ENCODE measurements at regions not wholly inside any gene's neighbourhood (a gene's known extent, or its start where the extent isn't known, plus 50 kb on each side); places are given as distances from the start of the nearest gene placed in this dataset.

DNA sequence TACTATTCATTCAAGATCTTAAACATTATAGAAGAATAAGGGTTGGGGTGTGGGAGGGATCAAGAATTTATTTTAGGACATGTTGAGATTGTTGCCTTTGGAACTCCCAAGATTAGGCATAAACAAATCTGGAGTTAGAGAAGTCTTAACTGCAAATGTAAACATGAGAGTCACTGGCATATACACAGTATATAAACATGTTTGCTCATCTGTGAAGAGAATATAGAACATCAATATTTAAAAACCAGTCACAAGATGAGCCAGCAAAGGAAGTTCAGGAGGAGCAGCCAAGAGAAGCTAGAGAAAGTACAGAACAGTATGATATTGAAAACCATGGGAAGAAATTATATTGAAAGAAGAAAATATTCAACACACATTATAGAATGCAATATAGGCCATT lies 638.6 kb upstream of the SLC39A10 start:
- intact Hi-C loops (cut with micrococcal nuclease), result loop anchor here in 1 of 2 donors (2.0 kb wide), 1 partner anchor 38 kb away; no protein-coding TSS in a partner anchor
- H3K4me2 ChIP-seq (replicated peaks; ENCODE audit: extremely low read depth, low read length, poor library complexity, severe bottlenecking), result no peak overlapping the region
- no peaks in the 10 kb centered on the region for H3K4me1 ChIP-seq (ENCODE audit: control insufficient read depth in 1 of 2, insufficient read depth in 2 of 2, low read length in 2 of 2)
- H3K9ac ChIP-seq (ENCODE audit: insufficient read depth, low read length, poor library complexity, severe bottlenecking), result no peak overlapping the region
- Mint-ChIP-seq H3K9me3 (peaks cover 0 to 3% (median 0%) of the 10 kb centered on the region in 7 donors), H3K4me1 (no peaks in the 10 kb centered on the region), H3K4me3 (no peak overlapping the region), H3K27ac (no peak overlapping the region), H3K27me3 (ENCODE audit: low read depth in 3 of 3) (peaks cover 0 to 2% (median 0%) of the 10 kb centered on the region in 3 donors), H3K36me3 (no peaks in the 10 kb centered on the region)
- H3K36me3 ChIP-seq (replicated peaks in 1 of 2; ENCODE audit: control insufficient read depth in 1 of 2, insufficient read depth in 2 of 2, low read length in 2 of 2), result no peaks in the 10 kb centered on the region
- TF ChIP-seq, protein P1, sequence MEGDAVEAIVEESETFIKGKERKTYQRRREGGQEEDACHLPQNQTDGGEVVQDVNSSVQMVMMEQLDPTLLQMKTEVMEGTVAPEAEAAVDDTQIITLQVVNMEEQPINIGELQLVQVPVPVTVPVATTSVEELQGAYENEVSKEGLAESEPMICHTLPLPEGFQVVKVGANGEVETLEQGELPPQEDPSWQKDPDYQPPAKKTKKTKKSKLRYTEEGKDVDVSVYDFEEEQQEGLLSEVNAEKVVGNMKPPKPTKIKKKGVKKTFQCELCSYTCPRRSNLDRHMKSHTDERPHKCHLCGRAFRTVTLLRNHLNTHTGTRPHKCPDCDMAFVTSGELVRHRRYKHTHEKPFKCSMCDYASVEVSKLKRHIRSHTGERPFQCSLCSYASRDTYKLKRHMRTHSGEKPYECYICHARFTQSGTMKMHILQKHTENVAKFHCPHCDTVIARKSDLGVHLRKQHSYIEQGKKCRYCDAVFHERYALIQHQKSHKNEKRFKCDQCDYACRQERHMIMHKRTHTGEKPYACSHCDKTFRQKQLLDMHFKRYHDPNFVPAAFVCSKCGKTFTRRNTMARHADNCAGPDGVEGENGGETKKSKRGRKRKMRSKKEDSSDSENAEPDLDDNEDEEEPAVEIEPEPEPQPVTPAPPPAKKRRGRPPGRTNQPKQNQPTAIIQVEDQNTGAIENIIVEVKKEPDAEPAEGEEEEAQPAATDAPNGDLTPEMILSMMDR (IDR thresholded peaks at IDR 0.05), result no peak
- no peak for DNase-seq
- H4K20me1 ChIP-seq (ENCODE audit: insufficient read depth, low read length), result no peaks in the 10 kb centered on the region
- H3K9me3 ChIP-seq (replicated peaks in 1 of 2; ENCODE audit: control insufficient read depth in 1 of 2, insufficient read depth in 1 of 2, low read length in 2 of 2), result no peaks in the 10 kb centered on the region
- no peak overlapping the region for H2AFZ ChIP-seq (ENCODE audit: insufficient read depth, low read depth, low read length, poor library complexity, severe bottlenecking)
- H3K79me2 ChIP-seq (ENCODE audit: insufficient read depth, low read length), result no peaks in the 10 kb centered on the region
- H3K27me3 ChIP-seq (ENCODE audit: control insufficient read depth in 2 of 2, insufficient read depth in 2 of 2, low read length in 2 of 2), result no peaks in the 10 kb centered on the region
- H3K4me3 ChIP-seq (replicated peaks in 1 of 3; ENCODE audit: low read depth in 2 of 3, low read length in 3 of 3), result no peak overlapping the region
- no peak overlapping the region for H3K27ac ChIP-seq (ENCODE audit: low read depth in 1 of 2, low read length in 2 of 2)

DNA sequence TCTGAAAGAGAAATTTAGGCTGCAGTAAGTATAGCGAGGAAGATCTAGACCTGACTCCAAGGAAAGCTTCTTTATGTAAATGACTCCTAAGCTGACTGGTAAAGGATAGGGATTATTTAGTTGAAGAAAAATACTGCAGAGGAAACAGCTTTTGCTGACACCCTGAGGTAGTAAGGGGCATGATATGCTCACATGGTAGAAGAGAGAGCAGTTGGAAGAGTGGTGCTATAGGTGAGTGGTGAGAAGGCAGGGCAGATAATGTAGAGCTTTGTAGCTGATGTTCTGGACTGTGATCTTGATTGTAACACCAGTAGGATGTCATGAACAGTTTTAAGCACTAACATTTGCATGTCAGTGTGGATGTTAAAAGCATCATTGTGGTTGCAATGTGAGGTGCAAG lies 639.1 kb upstream of the SLC39A10 start:
- Mint-ChIP-seq H3K4me3 (no peak overlapping the region), H3K27ac (no peak overlapping the region), H3K36me3 (no peaks in the 10 kb centered on the region), H3K4me1 (no peaks in the 10 kb centered on the region), H3K27me3 (ENCODE audit: low read depth in 3 of 3) (peaks cover 0 to 2% (median 0%) of the 10 kb centered on the region in 3 donors), H3K9me3 (peaks cover 0 to 3% (median 0%) of the 10 kb centered on the region in 7 donors)
- no peak overlapping the region for H3K4me3 ChIP-seq (replicated peaks in 1 of 3; ENCODE audit: low read depth in 2 of 3, low read length in 3 of 3)
- whole genome bisulfite sequencing (ENCODE audit: insufficient coverage), result no CpG with 5 or more reads among the region's 1 CpG
- H3K27ac ChIP-seq (ENCODE audit: low read depth in 1 of 2, low read length in 2 of 2), result no peak overlapping the region
- no peak overlapping the region for H2AFZ ChIP-seq (ENCODE audit: insufficient read depth, low read depth, low read length, poor library complexity, severe bottlenecking)
- no peaks in the 10 kb centered on the region for H4K20me1 ChIP-seq (ENCODE audit: insufficient read depth, low read length)
- H3K4me2 ChIP-seq (replicated peaks; ENCODE audit: extremely low read depth, low read length, poor library complexity, severe bottlenecking), result no peak overlapping the region
- no peaks in the 10 kb centered on the region for H3K79me2 ChIP-seq (ENCODE audit: insufficient read depth, low read length)
- TF ChIP-seq, protein P1 (IDR thresholded peaks at IDR 0.05), result no peak
- H3K27me3 ChIP-seq (ENCODE audit: control insufficient read depth in 2 of 2, insufficient read depth in 2 of 2, low read length in 2 of 2), result no peaks in the 10 kb centered on the region
- H3K9me3 ChIP-seq (replicated peaks in 1 of 2; ENCODE audit: control insufficient read depth in 1 of 2, insufficient read depth in 1 of 2, low read length in 2 of 2), result no peaks in the 10 kb centered on the region
- DNase-seq, result no peak
- no peaks in the 10 kb centered on the region for H3K4me1 ChIP-seq (ENCODE audit: control insufficient read depth in 1 of 2, insufficient read depth in 2 of 2, low read length in 2 of 2)
- no peak overlapping the region for H3K9ac ChIP-seq (ENCODE audit: insufficient read depth, low read length, poor library complexity, severe bottlenecking)
- no peaks in the 10 kb centered on the region for H3K36me3 ChIP-seq (replicated peaks in 1 of 2; ENCODE audit: control insufficient read depth in 1 of 2, insufficient read depth in 2 of 2, low read length in 2 of 2)
- intact Hi-C loops (cut with micrococcal nuclease), result loop anchor here in 1 of 2 donors (2.0 kb wide), 1 partner anchor 37 kb away; no protein-coding TSS in a partner anchor

All from CD14-positive monocyte (primary cell).